HCT116 (cell line): ENCODE measurements at regions not wholly inside any gene's neighbourhood (a gene's known extent, or its start where the extent isn't known, plus 50 kb on each side); places are given as distances from the start of the nearest gene placed in this dataset.

Source experiments
- ATAC-seq: fragments of 200-7000 bp; cut with Tn5 transposase; 2 replicates; pipeline ENCODE4 v1.9.1; 2020; ENCODE audit warnings: mild to moderate bottlenecking, moderate library complexity
- BruUV-seq: library from RNA; stranded (reverse); fragments of 400-500 nt; replicated peaks from 2 replicates; lab custom pipeline; 2021; lab: Mats Ljungman, UMichigan
- CTCF ChIA-PET: fragments of 300-600 bp; sonication (Branson Sonifier 250); formaldehyde crosslinking; loops from one replicate; lab custom pipeline; 2021; ENCODE audit warnings: antibody characterized with exemption; lab: Charles Lee
- POLR2A ChIA-PET: fragments of 300-600, 350-600 bp; sonication (Branson Sonifier 250); formaldehyde crosslinking; loops from one replicate; lab custom pipeline; 2021; ENCODE audit warnings: antibody characterized with exemption; lab: Charles Lee
- RAD21 ChIA-PET, 2 experiments: fragments of 300-600 bp; sonication (Branson Sonifier 250); formaldehyde crosslinking; loops; one replicate each; lab custom pipeline; 2023; ENCODE audit warnings: low total read pairs in 2 of 2; ENCODE audit not compliant: uncharacterized antibody in 2 of 2, unreplicated experiment in 2 of 2, low non-redundant PET in 1 of 2; lab: Charles Lee
- DNase-seq: peaks from one replicate; pipeline ENCODE4 v3.0.0-alpha.2; 2010; ENCODE audit warnings: low read depth, low spot score
- H2AFZ ChIP-seq: fragments of 200-600 bp; shearing (Covaris generic), sonication (generic); 2 replicates; pipeline ENCODE4 v1.6.1; 2017; ENCODE audit warnings: low read depth, mixed run types, mixed read lengths, antibody characterized with exemption, low read length; ENCODE audit not compliant: poor library complexity, severe bottlenecking
- H3K27ac ChIP-seq: 2 replicates; pipeline ENCODE4 v1.5.1; 2012; ENCODE audit warnings: low read depth, low read length
- H3K27me3 ChIP-seq: fragments of 200-600 bp; sonication (generic); 2 replicates; pipeline ENCODE4 v1.6.1; 2016; ENCODE audit warnings: mixed run types, low read length, mixed read lengths; ENCODE audit not compliant: insufficient read depth
- H3K36me3 ChIP-seq, 2 experiments: fragments of 200-500 bp in 1 of 2; fragments of 200-600 bp in 1 of 2; sonication (Bioruptor generic) in 1 of 2; sonication (generic) in 1 of 2; 2 replicates each; pipeline versions ENCODE4 v1.5.1 to v1.6.1; 2014 to 2016; ENCODE audit warnings: low read length in 2 of 2, inconsistent platforms in 1 of 2, mixed read lengths in 1 of 2, mixed run types in 1 of 2; ENCODE audit not compliant: insufficient read depth in 2 of 2, control insufficient read depth in 1 of 2
- H3K4me1 ChIP-seq, 2 experiments: fragments of 200-600 bp in 1 of 2; sonication (generic) in 1 of 2; 2 replicates each; pipeline versions ENCODE4 v1.5.1 to v1.6.1; 2012 to 2017; ENCODE audit warnings: low read length in 2 of 2, inconsistent platforms in 1 of 2, mild to moderate bottlenecking in 1 of 2, mixed read lengths in 1 of 2, mixed run types in 1 of 2, moderate library complexity in 1 of 2; ENCODE audit not compliant: insufficient read depth in 2 of 2, control insufficient read depth in 1 of 2
- H3K4me2 ChIP-seq: fragments of 200-600 bp; sonication (generic); 2 replicates; pipeline ENCODE4 v1.6.1; 2017; ENCODE audit warnings: mixed run types, low read length, mixed read lengths
- H3K4me3 ChIP-seq, 2 experiments: fragments of 200-600 bp in 1 of 2; sonication (generic) in 1 of 2; replicated peaks in 1 of 2; 2 replicates each; pipeline ENCODE4 v1.5.1; 2011 to 2016; ENCODE audit warnings: low read length in 2 of 2, control low read depth in 1 of 2, low read depth in 1 of 2, mild to moderate bottlenecking in 1 of 2, mixed read lengths in 1 of 2, mixed run types in 1 of 2
- H3K79me2 ChIP-seq: fragments of 200-600 bp; sonication (generic); 2 replicates; pipeline ENCODE4 v1.6.1; 2017; ENCODE audit warnings: mild to moderate bottlenecking, mixed run types, low read length, moderate library complexity, mixed read lengths; ENCODE audit not compliant: insufficient read depth
- H3K9ac ChIP-seq: fragments of 200-600 bp; sonication (generic); 2 replicates; pipeline ENCODE4 v1.6.1; 2016; ENCODE audit warnings: low read length, mixed read lengths
- H3K9me2 ChIP-seq: fragments of 200-600 bp; sonication (generic), shearing (Covaris generic); 2 replicates; pipeline ENCODE4 v1.6.1; 2017; ENCODE audit warnings: mixed run types, mild to moderate bottlenecking, moderate library complexity; ENCODE audit not compliant: insufficient read depth
- H3K9me3 ChIP-seq, 2 experiments: fragments of 200-500 bp in 1 of 2; fragments of 200-600 bp in 1 of 2; sonication (Bioruptor generic) in 1 of 2; sonication (generic) in 1 of 2; 2 replicates each; pipeline ENCODE4 v1.6.1; 2014 to 2017; ENCODE audit warnings: low read length in 2 of 2, mixed read lengths in 2 of 2, inconsistent platforms in 1 of 2, low read depth in 1 of 2, mild to moderate bottlenecking in 1 of 2, mixed run types in 1 of 2, moderate library complexity in 1 of 2; ENCODE audit not compliant: control insufficient read depth in 1 of 2, insufficient read depth in 1 of 2
- H4K20me1 ChIP-seq: fragments of 200-600 bp; sonication (generic), shearing (Covaris generic); 2 replicates; pipeline ENCODE4 v1.6.1; 2017; ENCODE audit warnings: mixed run types, mild to moderate bottlenecking, moderate library complexity; ENCODE audit not compliant: insufficient read depth
- ATF3 ChIP-seq: IDR thresholded peaks from 2 replicates; pipeline ENCODE4 v1.6.1; 2012
- CBX3 ChIP-seq: IDR thresholded peaks from 2 replicates; pipeline ENCODE4 v1.6.1; 2012; ENCODE audit warnings: low read depth
- EGR1 ChIP-seq: IDR thresholded peaks from 2 replicates; pipeline ENCODE4 v1.6.1; 2012; ENCODE audit warnings: low read depth
- ELF1 ChIP-seq: IDR thresholded peaks from 2 replicates; pipeline ENCODE4 v1.6.1; 2012; ENCODE audit warnings: low read depth, borderline replicate concordance
- EZH2 ChIP-seq: fragments of 200-600 bp; sonication (generic); IDR thresholded peaks from 2 replicates; pipeline ENCODE4 v1.6.1; 2017; ENCODE audit warnings: antibody characterized with exemption, mixed run types
- EZH2phosphoT487 ChIP-seq: fragments of 200-600 bp; IDR thresholded peaks from 2 replicates; pipeline ENCODE4 v1.6.1; 2018; ENCODE audit warnings: antibody characterized with exemption, borderline replicate concordance
- FOSL1 ChIP-seq: IDR thresholded peaks from 2 replicates; pipeline ENCODE4 v1.6.1; 2012; ENCODE audit warnings: low read depth
- JUND ChIP-seq: IDR thresholded peaks from 2 replicates; pipeline ENCODE4 v1.6.1; 2012
- POLR2A ChIP-seq: IDR thresholded peaks from 2 replicates; pipeline ENCODE4 v1.7.0; 2011; ENCODE audit warnings: borderline replicate concordance; ENCODE audit not compliant: insufficient read depth, insufficient read length; ENCODE audit errors: extremely low read depth
- RAD21 ChIP-seq: IDR thresholded peaks from 2 replicates; pipeline ENCODE4 v1.6.1; 2012; ENCODE audit warnings: low read depth, mild to moderate bottlenecking
- SIN3A ChIP-seq: IDR thresholded peaks from 2 replicates; pipeline ENCODE4 v1.6.1; 2012; ENCODE audit warnings: low read depth
- SRF ChIP-seq: IDR thresholded peaks from 2 replicates; pipeline ENCODE4 v1.6.1; 2012; ENCODE audit warnings: low read depth
- ZNF274 ChIP-seq: fragments of 200-500 bp; sonication (Bioruptor generic); IDR thresholded peaks from 2 replicates; pipeline ENCODE4 v1.6.1; 2014; ENCODE audit warnings: mild to moderate bottlenecking, low read depth, low read length, inconsistent platforms
- intact Hi-C: fragments of 100-400 bp; cut with micrococcal nuclease; formaldehyde crosslinking; loops from 2 replicates; pipeline ENCODE4 v1.10.0; 2022
- TF ChIP-seq, protein P1 (sequence below): IDR thresholded peaks from 2 replicates; pipeline ENCODE4 v1.6.1; 2012; ENCODE audit warnings: low read depth

GRCh38 chr7:125173571-125173970, 243.9 kb upstream of the POT1 start (continued):
- TF ChIP-seq, protein P1, sequence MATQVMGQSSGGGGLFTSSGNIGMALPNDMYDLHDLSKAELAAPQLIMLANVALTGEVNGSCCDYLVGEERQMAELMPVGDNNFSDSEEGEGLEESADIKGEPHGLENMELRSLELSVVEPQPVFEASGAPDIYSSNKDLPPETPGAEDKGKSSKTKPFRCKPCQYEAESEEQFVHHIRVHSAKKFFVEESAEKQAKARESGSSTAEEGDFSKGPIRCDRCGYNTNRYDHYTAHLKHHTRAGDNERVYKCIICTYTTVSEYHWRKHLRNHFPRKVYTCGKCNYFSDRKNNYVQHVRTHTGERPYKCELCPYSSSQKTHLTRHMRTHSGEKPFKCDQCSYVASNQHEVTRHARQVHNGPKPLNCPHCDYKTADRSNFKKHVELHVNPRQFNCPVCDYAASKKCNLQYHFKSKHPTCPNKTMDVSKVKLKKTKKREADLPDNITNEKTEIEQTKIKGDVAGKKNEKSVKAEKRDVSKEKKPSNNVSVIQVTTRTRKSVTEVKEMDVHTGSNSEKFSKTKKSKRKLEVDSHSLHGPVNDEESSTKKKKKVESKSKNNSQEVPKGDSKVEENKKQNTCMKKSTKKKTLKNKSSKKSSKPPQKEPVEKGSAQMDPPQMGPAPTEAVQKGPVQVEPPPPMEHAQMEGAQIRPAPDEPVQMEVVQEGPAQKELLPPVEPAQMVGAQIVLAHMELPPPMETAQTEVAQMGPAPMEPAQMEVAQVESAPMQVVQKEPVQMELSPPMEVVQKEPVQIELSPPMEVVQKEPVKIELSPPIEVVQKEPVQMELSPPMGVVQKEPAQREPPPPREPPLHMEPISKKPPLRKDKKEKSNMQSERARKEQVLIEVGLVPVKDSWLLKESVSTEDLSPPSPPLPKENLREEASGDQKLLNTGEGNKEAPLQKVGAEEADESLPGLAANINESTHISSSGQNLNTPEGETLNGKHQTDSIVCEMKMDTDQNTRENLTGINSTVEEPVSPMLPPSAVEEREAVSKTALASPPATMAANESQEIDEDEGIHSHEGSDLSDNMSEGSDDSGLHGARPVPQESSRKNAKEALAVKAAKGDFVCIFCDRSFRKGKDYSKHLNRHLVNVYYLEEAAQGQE, result no peak

- Histone ChIP-seq H3K36me3 (no peaks in the 10 kb centered on the region), H3K9me3 (no peaks in the 10 kb centered on the region), H2AFZ (no peak overlapping the region), H3K9me2 (no peaks in the 10 kb centered on the region), H3K79me2 (no peaks in the 10 kb centered on the region), H3K4me3 (no peak overlapping the region), H4K20me1 (no peaks in the 10 kb centered on the region), H3K4me1 (no peaks in the 10 kb centered on the region), H3K27ac (no peak overlapping the region), H3K4me2 (no peak overlapping the region), H3K27me3 (no peaks in the 10 kb centered on the region), H3K9ac (no peak overlapping the region)
- CTCF ChIA-PET, result no interaction called here
- intact Hi-C loops, result no loop called here
- RAD21 ChIA-PET, result no interaction called here
- TF ChIP-seq ZNF274 (no peak), CBX3 (no peak), JUND (no peak), POLR2A (no peak), RAD21 (no peak), EZH2 (no peak), EGR1 (no peak), SRF (no peak), EZH2phosphoT487 (no peak), ELF1 (no peak), FOSL1 (no peak), SIN3A (no peak), ATF3 (no peak)
- TF ChIP-seq, protein P1, result no peak
- no TSS peak for BruUV-seq
- POLR2A ChIA-PET, result no interaction called here
- ATAC-seq (no peak), DNase-seq (no peak)
Measured at GRCh38 chr7:125169088-125169487, 239.5 kb upstream of the POT1 start.
